A549 (cell line): ENCODE measurements at regions not wholly inside any gene's neighbourhood (a gene's known extent, or its start where the extent isn't known, plus 50 kb on each side); places are given as distances from the start of the nearest gene placed in this dataset.

Experiments used
- BHLHE40 ChIP-seq: IDR thresholded peaks from 2 replicates; pipeline ENCODE4 v1.6.1; 2012; ENCODE audit warnings: low read depth, low read length, inconsistent platforms
- CTCF ChIP-seq: fragments of >200 bp; sonication (Bioruptor Twin); formaldehyde crosslinking; IDR thresholded peaks from 3 replicates; pipeline ENCODE4 v1.5.1; 2016
- GATA3 ChIP-seq: IDR thresholded peaks from 2 replicates; pipeline ENCODE4 v1.6.1; 2012; ENCODE audit warnings: borderline replicate concordance
- JUN ChIP-seq, 2 experiments: fragments of >200 bp; sonication (Bioruptor Twin); formaldehyde crosslinking; IDR thresholded peaks; 2 replicates in 1 of 2; 3 replicates in 1 of 2; pipeline ENCODE4 v1.6.1; 2016 to 2017
- MAX ChIP-seq: IDR thresholded peaks from 2 replicates; pipeline ENCODE4 v1.6.1; 2012
- POLR2A ChIP-seq: IDR thresholded peaks from 2 replicates; pipeline ENCODE4 v1.6.1; 2012; ENCODE audit warnings: mild to moderate bottlenecking, low read length
- POLR2AphosphoS2 ChIP-seq: conservative IDR thresholded peaks from 2 replicates; pipeline ENCODE4 v1.6.1; 2012; ENCODE audit warnings: low read length, improper control_type of control experiment, inconsistent platforms
- RAD21 ChIP-seq, 2 experiments: fragments of >200 bp in 1 of 2; sonication (Bioruptor Twin) in 1 of 2; formaldehyde crosslinking in 1 of 2; IDR thresholded peaks in 1 of 2; conservative IDR thresholded peaks in 1 of 2; 2 replicates in 1 of 2; 3 replicates in 1 of 2; pipeline ENCODE4 v1.6.1; 2012 to 2018; ENCODE audit warnings: inconsistent platforms in 1 of 2
- RFX5 ChIP-seq: fragments of 450-650 bp; IDR thresholded peaks from 2 replicates; pipeline ENCODE4 v1.7.1; 2014; ENCODE audit warnings: antibody characterized with exemption, mild to moderate bottlenecking, moderate library complexity
- TF ChIP-seq, protein P1 (sequence below): fragments of 200-600 bp; sonication (generic); IDR thresholded peaks from 2 replicates; pipeline ENCODE4 v1.6.1; 2016; ENCODE audit warnings: antibody characterized with exemption, mild to moderate bottlenecking, moderate library complexity

DNA sequence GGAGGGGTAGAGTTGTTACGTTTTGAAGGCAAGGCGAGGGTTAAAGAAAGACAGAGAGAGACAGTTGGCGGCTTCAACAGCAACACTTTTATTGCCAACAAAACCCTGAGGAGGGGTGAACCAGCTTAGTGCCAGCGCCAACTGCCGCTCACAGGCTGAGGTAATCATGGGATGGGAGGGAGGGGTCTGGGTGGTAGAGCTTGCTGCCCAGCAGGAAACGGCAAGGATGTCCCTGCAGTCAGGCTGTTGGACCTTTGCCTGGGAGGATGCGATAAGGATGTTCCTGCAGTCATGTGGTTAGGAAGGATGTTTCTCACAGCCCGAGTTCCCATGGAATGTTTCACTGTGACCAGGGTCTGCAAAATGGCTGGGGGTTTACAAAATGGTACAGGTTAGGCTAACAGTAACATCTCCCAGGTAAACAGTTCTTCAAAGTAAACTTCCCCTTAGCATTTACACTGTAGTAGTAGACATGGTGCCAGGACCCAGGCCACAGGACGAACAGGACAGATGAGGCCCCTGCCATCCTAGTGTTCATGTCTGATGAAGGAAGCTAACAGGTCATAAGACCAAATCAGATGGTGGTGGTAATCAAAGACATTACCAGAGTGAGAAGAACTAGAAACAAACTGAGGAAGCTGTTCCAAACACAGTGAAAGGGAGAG lies 647.3 kb upstream of the DEFB115 start:
- no peak for TF ChIP-seq GATA3
- no peak for TF ChIP-seq CTCF
- no peak for TF ChIP-seq POLR2AphosphoS2
- TF ChIP-seq POLR2A: no peak
- TF ChIP-seq JUN (IDR thresholded peaks at IDR 0.05): no peak
- TF ChIP-seq, protein P1, sequence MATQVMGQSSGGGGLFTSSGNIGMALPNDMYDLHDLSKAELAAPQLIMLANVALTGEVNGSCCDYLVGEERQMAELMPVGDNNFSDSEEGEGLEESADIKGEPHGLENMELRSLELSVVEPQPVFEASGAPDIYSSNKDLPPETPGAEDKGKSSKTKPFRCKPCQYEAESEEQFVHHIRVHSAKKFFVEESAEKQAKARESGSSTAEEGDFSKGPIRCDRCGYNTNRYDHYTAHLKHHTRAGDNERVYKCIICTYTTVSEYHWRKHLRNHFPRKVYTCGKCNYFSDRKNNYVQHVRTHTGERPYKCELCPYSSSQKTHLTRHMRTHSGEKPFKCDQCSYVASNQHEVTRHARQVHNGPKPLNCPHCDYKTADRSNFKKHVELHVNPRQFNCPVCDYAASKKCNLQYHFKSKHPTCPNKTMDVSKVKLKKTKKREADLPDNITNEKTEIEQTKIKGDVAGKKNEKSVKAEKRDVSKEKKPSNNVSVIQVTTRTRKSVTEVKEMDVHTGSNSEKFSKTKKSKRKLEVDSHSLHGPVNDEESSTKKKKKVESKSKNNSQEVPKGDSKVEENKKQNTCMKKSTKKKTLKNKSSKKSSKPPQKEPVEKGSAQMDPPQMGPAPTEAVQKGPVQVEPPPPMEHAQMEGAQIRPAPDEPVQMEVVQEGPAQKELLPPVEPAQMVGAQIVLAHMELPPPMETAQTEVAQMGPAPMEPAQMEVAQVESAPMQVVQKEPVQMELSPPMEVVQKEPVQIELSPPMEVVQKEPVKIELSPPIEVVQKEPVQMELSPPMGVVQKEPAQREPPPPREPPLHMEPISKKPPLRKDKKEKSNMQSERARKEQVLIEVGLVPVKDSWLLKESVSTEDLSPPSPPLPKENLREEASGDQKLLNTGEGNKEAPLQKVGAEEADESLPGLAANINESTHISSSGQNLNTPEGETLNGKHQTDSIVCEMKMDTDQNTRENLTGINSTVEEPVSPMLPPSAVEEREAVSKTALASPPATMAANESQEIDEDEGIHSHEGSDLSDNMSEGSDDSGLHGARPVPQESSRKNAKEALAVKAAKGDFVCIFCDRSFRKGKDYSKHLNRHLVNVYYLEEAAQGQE: no peak
- TF ChIP-seq RAD21 (conservative IDR thresholded peaks at IDR 0.05 in 1 of 2, IDR thresholded peaks at IDR 0.05 in 1 of 2): no peak
- TF ChIP-seq RFX5: no peak
- TF ChIP-seq BHLHE40: no peak
- TF ChIP-seq MAX: no peak
